RWPE2 (cell line): ENCODE measurements at regions not wholly inside any gene's neighbourhood (a gene's known extent, or its start where the extent isn't known, plus 50 kb on each side); places are given as distances from the start of the nearest gene placed in this dataset.

ENCODE experiments used
- ATAC-seq: fragments of 200-7000 bp; cut with Tn5 transposase; 3 replicates; pipeline ENCODE4 v1.9.1; 2021; ENCODE audit warnings: low read depth
- DNase-seq: peaks from one replicate; pipeline ENCODE4 v3.0.0-alpha.2; 2020; ENCODE audit warnings: low spot score
- H3K27ac ChIP-seq: fragments of 450-650 bp; 2 replicates; pipeline ENCODE4 v1.5.1; 2017; ENCODE audit warnings: mild to moderate bottlenecking; ENCODE audit not compliant: poor library complexity, severe bottlenecking
- H3K27me3 ChIP-seq: fragments of 250-450 bp; sonication (Bioruptor Pico); 2 replicates; pipeline ENCODE4 v1.5.1; 2021; ENCODE audit warnings: mild to moderate bottlenecking, moderate library complexity; ENCODE audit not compliant: insufficient read depth, poor library complexity, severe bottlenecking
- H3K36me3 ChIP-seq: fragments of 250-450 bp; sonication (Bioruptor Pico); 2 replicates; pipeline ENCODE4 v1.5.1; 2020; ENCODE audit warnings: low read depth, mild to moderate bottlenecking, moderate library complexity
- H3K4me1 ChIP-seq: fragments of 250-450 bp; sonication (Bioruptor Pico); 2 replicates; pipeline ENCODE4 v1.5.1; 2021; ENCODE audit warnings: mild to moderate bottlenecking, moderate library complexity; ENCODE audit not compliant: insufficient read depth, poor library complexity, severe bottlenecking
- H3K4me3 ChIP-seq: fragments of 250-450 bp; sonication (Bioruptor Pico); 2 replicates; pipeline ENCODE4 v1.5.1; 2021; ENCODE audit warnings: mild to moderate bottlenecking, moderate library complexity; ENCODE audit not compliant: severe bottlenecking
- H3K9me3 ChIP-seq: fragments of 250-450 bp; sonication (Bioruptor Pico); 2 replicates; pipeline ENCODE4 v1.5.1; 2021; ENCODE audit warnings: mild to moderate bottlenecking, moderate library complexity; ENCODE audit not compliant: severe bottlenecking
- CTCF ChIP-seq: fragments of 450-650 bp; IDR thresholded peaks from one replicate; pipeline ENCODE4 v1.5.1; 2017; ENCODE audit warnings: mild to moderate bottlenecking, moderate library complexity; ENCODE audit not compliant: poor library complexity, severe bottlenecking

- ATAC-seq (peak; percentile 79), DNase-seq (no peak)
- no peak overlapping the region for H3K4me3 ChIP-seq
- no peaks in the 10 kb centered on the region for H3K4me1 ChIP-seq
- no peaks in the 10 kb centered on the region for H3K9me3 ChIP-seq
- H3K27ac ChIP-seq = no peak overlapping the region
- no peak for TF ChIP-seq CTCF
- H3K36me3 ChIP-seq = no peaks in the 10 kb centered on the region
- H3K27me3 ChIP-seq = no peaks in the 10 kb centered on the region
Measured at GRCh38 chr14:65277027-65277426, 135.5 kb upstream of the FUT8 start.

DNA sequence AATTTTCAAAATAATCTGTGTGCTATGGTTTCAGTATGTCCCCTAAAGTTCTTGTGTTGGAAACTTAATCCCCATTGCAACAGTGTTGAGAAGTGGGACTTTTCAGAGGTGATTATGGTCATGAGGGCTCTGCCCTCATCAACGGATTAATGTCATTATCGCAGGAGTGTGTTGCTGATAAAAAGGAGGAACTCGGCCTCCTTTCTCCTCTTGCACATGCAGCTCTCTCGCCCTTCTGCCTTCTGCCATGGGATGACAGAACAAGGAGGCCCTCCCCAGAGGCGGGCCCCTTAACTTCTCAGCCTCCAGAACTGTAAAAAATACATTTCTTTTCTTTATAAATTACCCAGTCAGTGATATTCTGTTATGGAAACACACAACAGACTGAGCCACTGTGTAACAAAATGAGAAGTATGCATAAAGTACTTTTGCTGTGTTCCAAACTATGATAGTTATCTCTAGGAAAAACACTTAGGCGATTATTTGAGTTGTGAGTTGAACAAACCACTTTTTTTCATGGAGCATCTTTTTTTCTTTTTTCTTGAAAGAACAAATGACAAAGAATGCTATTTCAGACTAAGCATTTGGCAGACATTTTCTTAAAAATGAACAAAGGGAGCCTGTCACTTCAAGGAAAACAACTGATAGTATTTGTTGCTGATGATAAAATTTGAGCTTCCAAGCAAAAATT, 134.8 kb upstream of the FUT8 start:
- no peaks in the 10 kb centered on the region for H3K9me3 ChIP-seq
- H3K27ac ChIP-seq = no peak overlapping the region
- H3K4me1 ChIP-seq = no peaks in the 10 kb centered on the region
- TF ChIP-seq CTCF = no peak
- H3K4me3 ChIP-seq = no peak overlapping the region
- no peaks in the 10 kb centered on the region for H3K27me3 ChIP-seq
- DNase-seq (no peak), ATAC-seq (no peak)
- H3K36me3 ChIP-seq = no peaks in the 10 kb centered on the region

DNA sequence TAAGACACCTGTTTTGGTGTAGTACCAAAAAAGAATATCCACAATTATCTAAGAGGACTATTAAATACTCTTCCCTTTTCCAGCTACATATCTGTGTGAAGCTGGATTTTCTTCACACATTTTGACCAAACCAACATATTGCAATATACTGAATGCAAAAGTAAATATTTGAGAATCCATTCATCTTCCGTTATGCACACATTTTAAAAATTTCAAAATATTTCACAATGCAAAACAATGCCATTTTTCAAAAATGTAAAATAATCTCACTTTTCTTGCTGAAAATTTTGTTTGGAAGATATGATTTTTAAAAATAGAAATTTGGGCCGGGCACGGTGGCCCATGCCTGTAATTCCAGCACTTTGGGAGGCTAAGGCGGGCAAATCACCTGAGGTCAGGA, 133.9 kb upstream of the FUT8 start:
- DNase-seq (no peak), ATAC-seq (no peak)
- no peaks in the 10 kb centered on the region for H3K4me1 ChIP-seq
- H3K36me3 ChIP-seq = no peaks in the 10 kb centered on the region
- no peak overlapping the region for H3K27ac ChIP-seq
- H3K9me3 ChIP-seq = no peaks in the 10 kb centered on the region
- H3K27me3 ChIP-seq = no peaks in the 10 kb centered on the region
- H3K4me3 ChIP-seq = no peak overlapping the region
- TF ChIP-seq CTCF = no peak

- ATAC-seq (no peak), DNase-seq (no peak)
- no peak overlapping the region for H3K27ac ChIP-seq
- TF ChIP-seq CTCF = no peak
- no peak overlapping the region for H3K4me3 ChIP-seq
- no peaks in the 10 kb centered on the region for H3K36me3 ChIP-seq
- H3K9me3 ChIP-seq = no peaks in the 10 kb centered on the region
- no peaks in the 10 kb centered on the region for H3K4me1 ChIP-seq
- H3K27me3 ChIP-seq = no peaks in the 10 kb centered on the region
Measured at GRCh38 chr14:65279510-65279909, 133.0 kb upstream of the FUT8 start.

DNA sequence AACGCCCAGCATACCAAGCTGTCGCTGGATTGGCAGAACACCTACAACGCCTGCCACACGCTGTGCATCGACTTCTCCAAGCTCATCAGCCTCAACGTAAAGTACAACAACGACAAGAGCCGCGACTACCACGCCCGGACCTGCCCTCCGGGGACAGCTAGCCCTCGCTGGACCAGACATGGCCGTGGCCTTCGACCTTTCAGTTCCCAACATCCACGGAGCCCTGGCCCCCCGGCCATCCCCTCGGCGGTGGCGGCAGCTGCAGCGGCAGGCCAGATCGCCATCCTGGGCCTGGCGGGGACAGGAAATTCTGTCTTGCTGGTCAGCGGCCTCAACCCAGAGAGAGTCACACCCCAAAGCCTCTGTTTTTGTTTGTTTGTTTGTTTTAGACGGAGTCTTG, 132.6 kb upstream of the FUT8 start:
- H3K4me3 ChIP-seq = no peak overlapping the region
- no peaks in the 10 kb centered on the region for H3K36me3 ChIP-seq
- ATAC-seq = no peak
- DNase-seq = no peak
- no peaks in the 10 kb centered on the region for H3K27me3 ChIP-seq
- no peak overlapping the region for H3K27ac ChIP-seq
- no peak for TF ChIP-seq CTCF
- no peaks in the 10 kb centered on the region for H3K4me1 ChIP-seq
- H3K9me3 ChIP-seq = no peaks in the 10 kb centered on the region
